ENCODE measurements at regions not wholly inside any gene's neighbourhood (a gene's known extent, or its start where the extent isn't known, plus 50 kb on each side); places are given as distances from the start of the nearest gene placed in this dataset.

GRCh38 chr4:167424341-167425256 is 190.3 kb upstream of the SPOCK3 start:
- TF ChIP-seq POLR2A (IDR thresholded peaks at IDR 0.05; ENCODE audit: low read length) (no peak), GATA1 (IDR thresholded peaks at IDR 0.05; ENCODE audit: low read depth, low read length) (no peak)

GRCh38 chr4:167428156-167428555 is 193.9 kb upstream of the SPOCK3 start:
- no peak for DNase-seq
- TF ChIP-seq POLR2A (IDR thresholded peaks at IDR 0.05; ENCODE audit: low read length) (no peak), GATA1 (IDR thresholded peaks at IDR 0.05; ENCODE audit: low read depth, low read length) (no peak)

More at GRCh38 chr4:167424341-167425256, 190.3 kb upstream of the SPOCK3 start:
- no peak for DNase-seq

- DNase-seq = no peak
- TF ChIP-seq GATA1 (IDR thresholded peaks at IDR 0.05; ENCODE audit: low read depth, low read length) = no peak
- no peak for TF ChIP-seq POLR2A (IDR thresholded peaks at IDR 0.05; ENCODE audit: low read length)
Observed at GRCh38 chr4:167431371-167431770, 197.1 kb upstream of the SPOCK3 start.

GRCh38 chr4:167435786-167436185 is 201.5 kb upstream of the SPOCK3 start:
- TF ChIP-seq POLR2A (IDR thresholded peaks at IDR 0.05; ENCODE audit: low read length) = no peak
- TF ChIP-seq GATA1 (IDR thresholded peaks at IDR 0.05; ENCODE audit: low read depth, low read length) = no peak
- no peak for DNase-seq

- DNase-seq = no peak
- TF ChIP-seq POLR2A (IDR thresholded peaks at IDR 0.05; ENCODE audit: low read length) (no peak), GATA1 (IDR thresholded peaks at IDR 0.05; ENCODE audit: low read depth, low read length) (no peak)
Observed at GRCh38 chr4:167443841-167444240, 209.5 kb upstream of the SPOCK3 start.

- DNase-seq = no peak
- TF ChIP-seq POLR2A (IDR thresholded peaks at IDR 0.05; ENCODE audit: low read length) (no peak), GATA1 (IDR thresholded peaks at IDR 0.05; ENCODE audit: low read depth, low read length) (no peak)
Observed at GRCh38 chr4:167452922-167453430, 218.7 kb upstream of the SPOCK3 start.

- no peak for TF ChIP-seq POLR2A (IDR thresholded peaks at IDR 0.05; ENCODE audit: low read length)
- TF ChIP-seq GATA1 (IDR thresholded peaks at IDR 0.05; ENCODE audit: low read depth, low read length) = no peak
Observed at GRCh38 chr4:167456619-167457018, 222.3 kb upstream of the SPOCK3 start.

GRCh38 chr4:167469436-167469835 is 235.1 kb upstream of the SPOCK3 start:
- no peak for DNase-seq
- TF ChIP-seq POLR2A (IDR thresholded peaks at IDR 0.05; ENCODE audit: low read length) = no peak
- no peak for TF ChIP-seq GATA1 (IDR thresholded peaks at IDR 0.05; ENCODE audit: low read depth, low read length)

More at GRCh38 chr4:167456619-167457018, 222.3 kb upstream of the SPOCK3 start:
- DNase-seq = no peak

GRCh38 chr4:167475951-167476350 is 241.7 kb upstream of the SPOCK3 start:
- no peak for TF ChIP-seq POLR2A (IDR thresholded peaks at IDR 0.05; ENCODE audit: low read length)
- no peak for TF ChIP-seq GATA1 (IDR thresholded peaks at IDR 0.05; ENCODE audit: low read depth, low read length)
- no peak for DNase-seq

- no peak for TF ChIP-seq GATA1 (IDR thresholded peaks at IDR 0.05; ENCODE audit: low read depth, low read length)
- no peak for TF ChIP-seq POLR2A (IDR thresholded peaks at IDR 0.05; ENCODE audit: low read length)
- DNase-seq = no peak
Observed at GRCh38 chr4:167492007-167492406, 257.7 kb upstream of the SPOCK3 start.

GRCh38 chr4:167509551-167509950 is 275.3 kb upstream of the SPOCK3 start:
- TF ChIP-seq POLR2A (IDR thresholded peaks at IDR 0.05; ENCODE audit: low read length) = no peak
- no peak for TF ChIP-seq GATA1 (IDR thresholded peaks at IDR 0.05; ENCODE audit: low read depth, low read length)
- no peak for DNase-seq

GRCh38 chr4:167524091-167524490 is 289.8 kb upstream of the SPOCK3 start:
- TF ChIP-seq POLR2A (IDR thresholded peaks at IDR 0.05; ENCODE audit: low read length) (no peak), GATA1 (IDR thresholded peaks at IDR 0.05; ENCODE audit: low read depth, low read length) (no peak)
- no peak for DNase-seq

- TF ChIP-seq POLR2A (IDR thresholded peaks at IDR 0.05; ENCODE audit: low read length) (no peak), GATA1 (IDR thresholded peaks at IDR 0.05; ENCODE audit: low read depth, low read length) (no peak)
- no peak for DNase-seq
Observed at GRCh38 chr4:167537761-167538160, 303.5 kb upstream of the SPOCK3 start.

- no peak for TF ChIP-seq GATA1 (IDR thresholded peaks at IDR 0.05; ENCODE audit: low read depth, low read length)
- TF ChIP-seq POLR2A (IDR thresholded peaks at IDR 0.05; ENCODE audit: low read length) = no peak
- DNase-seq = no peak
Observed at GRCh38 chr4:167541286-167541685, 307.0 kb upstream of the SPOCK3 start.

GRCh38 chr4:167544391-167544790 is 310.1 kb upstream of the SPOCK3 start:
- no peak for DNase-seq
- TF ChIP-seq GATA1 (IDR thresholded peaks at IDR 0.05; ENCODE audit: low read depth, low read length) = no peak
- TF ChIP-seq POLR2A (IDR thresholded peaks at IDR 0.05; ENCODE audit: low read length) = no peak

Measured in erythroblast (primary cell).